A549 (cell line): ENCODE measurements at regions not wholly inside any gene's neighbourhood (a gene's known extent, or its start where the extent isn't known, plus 50 kb on each side); places are given as distances from the start of the nearest gene placed in this dataset.

Experiments used
- BHLHE40 ChIP-seq: IDR thresholded peaks from 2 replicates; pipeline ENCODE4 v1.6.1; 2012; ENCODE audit warnings: low read depth, low read length, inconsistent platforms
- CBX8 ChIP-seq: fragments of 200-600 bp; sonication (generic); IDR thresholded peaks from 2 replicates; pipeline ENCODE4 v1.6.1; 2016
- EP300 ChIP-seq, 2 experiments: fragments of >200 bp; sonication (Bioruptor Twin); formaldehyde crosslinking; IDR thresholded peaks; 2 replicates in 1 of 2; 3 replicates in 1 of 2; pipeline ENCODE4 v1.6.1; 2016 to 2017
- KDM1A ChIP-seq: fragments of 200-600 bp; sonication (generic); IDR thresholded peaks from 2 replicates; pipeline ENCODE4 v1.6.1; 2016; ENCODE audit warnings: low read depth, mild to moderate bottlenecking
- MYC ChIP-seq: IDR thresholded peaks from 2 replicates; pipeline ENCODE4 v1.6.1; 2012; ENCODE audit warnings: mild to moderate bottlenecking, inconsistent platforms, low read length, improper control_type of control experiment, borderline replicate concordance
- POLR2A ChIP-seq: IDR thresholded peaks from 2 replicates; pipeline ENCODE4 v1.6.1; 2012; ENCODE audit warnings: mild to moderate bottlenecking, low read length
- TF ChIP-seq, protein P1 (sequence below): IDR thresholded peaks from 2 replicates; pipeline ENCODE4 v1.6.1; 2012
- TF ChIP-seq, protein P2 (sequence below): fragments of >200 bp; sonication (Bioruptor Twin); formaldehyde crosslinking; IDR thresholded peaks from 3 replicates; pipeline ENCODE4 v1.5.1; 2016

GRCh38 chr14:56026506-56026905, 91.7 kb upstream of the PELI2 start:
- TF ChIP-seq, protein P1, sequence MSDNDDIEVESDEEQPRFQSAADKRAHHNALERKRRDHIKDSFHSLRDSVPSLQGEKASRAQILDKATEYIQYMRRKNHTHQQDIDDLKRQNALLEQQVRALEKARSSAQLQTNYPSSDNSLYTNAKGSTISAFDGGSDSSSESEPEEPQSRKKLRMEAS: no peak
- TF ChIP-seq BHLHE40 (no peak), POLR2A (no peak), EP300 (IDR thresholded peaks at IDR 0.05) (no peak), KDM1A (no peak), MYC (no peak), CBX8 (no peak)
- TF ChIP-seq, protein P2, sequence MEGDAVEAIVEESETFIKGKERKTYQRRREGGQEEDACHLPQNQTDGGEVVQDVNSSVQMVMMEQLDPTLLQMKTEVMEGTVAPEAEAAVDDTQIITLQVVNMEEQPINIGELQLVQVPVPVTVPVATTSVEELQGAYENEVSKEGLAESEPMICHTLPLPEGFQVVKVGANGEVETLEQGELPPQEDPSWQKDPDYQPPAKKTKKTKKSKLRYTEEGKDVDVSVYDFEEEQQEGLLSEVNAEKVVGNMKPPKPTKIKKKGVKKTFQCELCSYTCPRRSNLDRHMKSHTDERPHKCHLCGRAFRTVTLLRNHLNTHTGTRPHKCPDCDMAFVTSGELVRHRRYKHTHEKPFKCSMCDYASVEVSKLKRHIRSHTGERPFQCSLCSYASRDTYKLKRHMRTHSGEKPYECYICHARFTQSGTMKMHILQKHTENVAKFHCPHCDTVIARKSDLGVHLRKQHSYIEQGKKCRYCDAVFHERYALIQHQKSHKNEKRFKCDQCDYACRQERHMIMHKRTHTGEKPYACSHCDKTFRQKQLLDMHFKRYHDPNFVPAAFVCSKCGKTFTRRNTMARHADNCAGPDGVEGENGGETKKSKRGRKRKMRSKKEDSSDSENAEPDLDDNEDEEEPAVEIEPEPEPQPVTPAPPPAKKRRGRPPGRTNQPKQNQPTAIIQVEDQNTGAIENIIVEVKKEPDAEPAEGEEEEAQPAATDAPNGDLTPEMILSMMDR: no peak
